Parathyroid adenoma (tissue), 2 donors: ENCODE measurements at regions not wholly inside any gene's neighbourhood (a gene's known extent, or its start where the extent isn't known, plus 50 kb on each side); places are given as distances from the start of the nearest gene placed in this dataset.
"Not testable (repeated sequence)": the region's sequence is repeated elsewhere in the genome, so short reads cannot be mapped to it uniquely, and the experiment has no call there.

Experiments used
- H2AFZ ChIP-seq: fragments of 300-600 bp; sonication (generic); one replicate; pipeline ENCODE4 v1.7.0; 2017; ENCODE audit warnings: antibody characterized with exemption, mild to moderate bottlenecking
- H3K27ac ChIP-seq: fragments of 300-600 bp; sonication (generic); one replicate; pipeline ENCODE4 v1.7.0; 2017
- H3K27me3 ChIP-seq: fragments of 300-600 bp; sonication (generic); one replicate; pipeline ENCODE4 v1.7.0; 2017; ENCODE audit warnings: low read length; ENCODE audit not compliant: control insufficient read depth, insufficient read depth
- H3K36me3 ChIP-seq: fragments of 300-600 bp; sonication (generic); one replicate; pipeline ENCODE4 v1.7.0; 2017; ENCODE audit warnings: low read length; ENCODE audit not compliant: control insufficient read depth, insufficient read depth
- H3K4me1 ChIP-seq: fragments of 300-600 bp; sonication (generic); one replicate; pipeline ENCODE4 v1.7.0; 2017; ENCODE audit warnings: control low read depth
- H3K4me2 ChIP-seq: fragments of 300-600 bp; sonication (generic); one replicate; pipeline ENCODE4 v1.7.0; 2017; ENCODE audit warnings: low read length
- H3K4me3 ChIP-seq: fragments of 300-600 bp; sonication (generic); one replicate; pipeline ENCODE4 v1.7.0; 2017; ENCODE audit warnings: low read depth, low read length
- H3K79me2 ChIP-seq: fragments of 300-600 bp; sonication (generic); one replicate; pipeline ENCODE4 v1.7.0; 2017; ENCODE audit warnings: control low read depth
- H3K9ac ChIP-seq: fragments of 300-600 bp; sonication (generic); one replicate; pipeline ENCODE4 v1.7.0; 2017; ENCODE audit warnings: mild to moderate bottlenecking
- H3K9me3 ChIP-seq: fragments of 300-600 bp; sonication (generic); one replicate; pipeline ENCODE4 v1.7.0; 2017; ENCODE audit warnings: low read length; ENCODE audit not compliant: control insufficient read depth
- TF ChIP-seq, protein P1 (sequence below): fragments of 300-600 bp; sonication (generic); IDR thresholded peaks from one replicate; pipeline ENCODE4 v1.7.0; 2017; ENCODE audit warnings: antibody characterized with exemption, mild to moderate bottlenecking
- donor health status: primary hyperparathyroidism.

DNA sequence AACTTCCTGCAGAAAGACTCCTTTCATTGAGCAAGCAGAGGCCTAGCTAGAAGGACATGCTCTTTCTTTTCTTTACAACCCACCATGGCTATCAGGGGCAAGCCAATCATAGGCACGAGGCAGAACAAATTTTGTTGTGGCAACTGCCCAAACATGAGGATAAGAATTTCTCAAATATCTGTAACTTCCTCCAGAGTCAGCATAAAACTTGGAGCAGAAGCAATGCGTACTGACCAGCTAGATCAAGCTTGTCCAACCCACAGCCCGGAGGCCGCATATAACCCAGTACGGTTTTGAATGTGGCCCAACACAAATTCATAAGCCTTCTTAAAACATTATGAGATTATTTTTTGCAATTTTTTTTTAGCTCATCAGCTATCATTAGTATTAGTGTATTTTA, 87.0 kb upstream of the SOX21 start:
- Histone ChIP-seq H3K4me1 (no peaks in the 10 kb centered on the region), H3K36me3 (no peaks in the 10 kb centered on the region), H3K4me3 (no peak overlapping the region), H2AFZ (no peak overlapping the region), H3K79me2 (no peaks in the 10 kb centered on the region), H3K9me3 (no peaks in the 10 kb centered on the region), H3K27me3 (no peaks in the 10 kb centered on the region), H3K4me2 (no peak overlapping the region), H3K27ac (no peak overlapping the region), H3K9ac (no peak overlapping the region)
- TF ChIP-seq, protein P1, sequence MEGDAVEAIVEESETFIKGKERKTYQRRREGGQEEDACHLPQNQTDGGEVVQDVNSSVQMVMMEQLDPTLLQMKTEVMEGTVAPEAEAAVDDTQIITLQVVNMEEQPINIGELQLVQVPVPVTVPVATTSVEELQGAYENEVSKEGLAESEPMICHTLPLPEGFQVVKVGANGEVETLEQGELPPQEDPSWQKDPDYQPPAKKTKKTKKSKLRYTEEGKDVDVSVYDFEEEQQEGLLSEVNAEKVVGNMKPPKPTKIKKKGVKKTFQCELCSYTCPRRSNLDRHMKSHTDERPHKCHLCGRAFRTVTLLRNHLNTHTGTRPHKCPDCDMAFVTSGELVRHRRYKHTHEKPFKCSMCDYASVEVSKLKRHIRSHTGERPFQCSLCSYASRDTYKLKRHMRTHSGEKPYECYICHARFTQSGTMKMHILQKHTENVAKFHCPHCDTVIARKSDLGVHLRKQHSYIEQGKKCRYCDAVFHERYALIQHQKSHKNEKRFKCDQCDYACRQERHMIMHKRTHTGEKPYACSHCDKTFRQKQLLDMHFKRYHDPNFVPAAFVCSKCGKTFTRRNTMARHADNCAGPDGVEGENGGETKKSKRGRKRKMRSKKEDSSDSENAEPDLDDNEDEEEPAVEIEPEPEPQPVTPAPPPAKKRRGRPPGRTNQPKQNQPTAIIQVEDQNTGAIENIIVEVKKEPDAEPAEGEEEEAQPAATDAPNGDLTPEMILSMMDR, result no peak

DNA sequence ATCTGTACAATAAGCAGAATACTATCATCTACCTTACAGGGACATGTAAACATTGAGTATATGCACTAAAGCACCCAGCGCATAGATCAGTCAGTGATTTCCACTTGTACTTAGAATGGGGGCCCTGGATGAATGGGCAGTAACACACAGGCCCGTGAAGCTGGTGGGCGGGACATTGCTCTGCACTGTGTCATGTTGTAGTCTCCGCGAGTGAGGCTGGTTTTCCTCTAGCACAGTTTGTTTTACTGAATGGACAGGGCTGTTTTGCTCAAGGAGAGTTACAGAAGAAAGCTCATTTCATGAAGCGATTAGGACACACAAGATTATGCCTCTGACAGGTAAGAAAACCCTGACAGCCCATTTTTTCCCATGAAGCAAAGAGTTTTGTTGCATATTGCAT, 86.4 kb upstream of the SOX21 start:
- Histone ChIP-seq H3K27ac (no peak overlapping the region), H3K9me3 (no peaks in the 10 kb centered on the region), H3K4me3 (no peak overlapping the region), H3K4me2 (no peak overlapping the region), H2AFZ (no peak overlapping the region), H3K27me3 (no peaks in the 10 kb centered on the region), H3K9ac (no peak overlapping the region), H3K4me1 (no peaks in the 10 kb centered on the region), H3K36me3 (no peaks in the 10 kb centered on the region), H3K79me2 (no peaks in the 10 kb centered on the region)
- TF ChIP-seq, protein P1, result no peak

DNA sequence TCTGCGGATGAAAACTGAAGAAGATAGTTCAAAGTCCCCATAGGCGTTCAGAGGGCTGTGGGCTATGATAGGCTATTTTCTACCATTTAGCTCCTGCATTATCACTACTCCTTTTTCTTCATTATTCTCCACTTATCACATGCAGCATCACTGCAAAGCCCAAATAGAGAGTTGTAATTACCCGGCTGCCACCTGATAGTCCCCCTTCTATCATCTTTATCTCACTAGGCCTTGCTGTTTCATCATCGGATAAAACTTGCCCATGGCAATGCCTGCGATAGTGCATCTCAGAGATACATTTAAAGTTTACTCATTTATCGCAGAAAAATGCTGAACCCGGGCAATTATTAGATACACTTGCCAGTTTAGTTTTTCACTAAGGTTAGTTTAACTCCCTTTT, 82.9 kb upstream of the SOX21 start:
- H3K27me3 ChIP-seq, result no peaks in the 10 kb centered on the region
- TF ChIP-seq, protein P1, result no peak
- no peak overlapping the region for H3K4me3 ChIP-seq
- no peak overlapping the region for H3K27ac ChIP-seq
- no peak overlapping the region for H2AFZ ChIP-seq
- no peaks in the 10 kb centered on the region for H3K79me2 ChIP-seq
- no peaks in the 10 kb centered on the region for H3K9me3 ChIP-seq
- no peak overlapping the region for H3K4me2 ChIP-seq
- H3K9ac ChIP-seq, result no peak overlapping the region
- no peaks in the 10 kb centered on the region for H3K36me3 ChIP-seq
- no peaks in the 10 kb centered on the region for H3K4me1 ChIP-seq

DNA sequence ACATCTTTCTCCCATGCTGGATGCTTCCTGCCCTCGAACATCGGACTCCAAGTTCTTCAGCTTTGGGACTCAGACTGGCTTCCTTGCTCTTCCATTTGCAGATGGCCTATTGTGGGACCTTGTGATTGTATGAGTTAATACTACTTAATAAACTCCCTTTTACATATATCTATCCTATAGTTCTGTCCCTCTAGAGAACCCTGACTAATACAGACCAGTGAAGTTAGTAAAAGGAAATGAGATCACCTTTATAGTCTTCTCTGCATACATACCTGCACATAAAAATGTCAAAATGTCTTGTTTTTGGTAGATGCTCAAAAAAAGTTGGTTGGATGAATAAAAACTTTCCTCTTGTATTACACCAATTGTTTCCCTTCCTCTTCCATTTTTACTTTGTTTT, 73.9 kb upstream of the SOX21 start:
- not testable (repeated sequence) for H3K4me3 ChIP-seq, H3K4me2 ChIP-seq, H3K27me3 ChIP-seq, H3K36me3 ChIP-seq, H2AFZ ChIP-seq, H3K9me3 ChIP-seq, H3K27ac ChIP-seq, H3K79me2 ChIP-seq, H3K9ac ChIP-seq, H3K4me1 ChIP-seq

DNA sequence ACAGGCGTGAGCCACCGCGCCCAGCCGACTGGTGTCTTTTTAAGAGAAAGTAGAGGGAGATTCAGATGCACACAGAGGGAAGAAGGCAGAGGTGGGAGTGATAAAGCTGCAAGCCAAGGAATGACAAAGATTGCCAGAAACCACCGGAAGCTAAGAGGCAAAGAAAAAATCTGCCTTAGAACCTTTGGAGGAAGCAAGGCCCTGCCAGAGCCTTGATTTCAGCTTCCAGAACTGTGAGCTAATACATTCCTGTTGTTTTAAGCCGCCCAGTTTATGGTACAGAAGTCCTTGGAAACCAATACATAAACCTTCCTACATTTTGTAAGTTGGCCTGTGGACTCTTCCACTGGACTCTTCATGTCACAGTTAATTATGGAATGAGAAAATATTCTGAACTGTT, 71.7 kb upstream of the SOX21 start:
- Histone ChIP-seq H2AFZ (no peak overlapping the region), H3K27ac (no peak overlapping the region), H3K9me3 (no peaks in the 10 kb centered on the region), H3K36me3 (no peaks in the 10 kb centered on the region), H3K4me2 (no peak overlapping the region), H3K4me3 (no peak overlapping the region), H3K4me1 (no peaks in the 10 kb centered on the region), H3K27me3 (no peaks in the 10 kb centered on the region), H3K79me2 (no peaks in the 10 kb centered on the region), H3K9ac (no peak overlapping the region)
- TF ChIP-seq, protein P1, result no peak
